Mesendoderm (in vitro differentiated cells): ENCODE measurements at regions not wholly inside any gene's neighbourhood (a gene's known extent, or its start where the extent isn't known, plus 50 kb on each side); places are given as distances from the start of the nearest gene placed in this dataset.

ENCODE experiments used
- DNase-seq: peaks from one replicate; pipeline ENCODE4 v3.0.0; 2013
- H2AK5ac ChIP-seq: 2 replicates; pipeline ENCODE4 v1.6.1; 2013; ENCODE audit warnings: low read length, inconsistent platforms
- H2BK120ac ChIP-seq: 2 replicates; pipeline ENCODE4 v1.6.1; 2013; ENCODE audit warnings: low read depth, mild to moderate bottlenecking, low read length, moderate library complexity, mixed read lengths
- H2BK15ac ChIP-seq: replicated peaks from 2 replicates; pipeline ENCODE4 v1.6.1; 2013; ENCODE audit warnings: low read depth, mild to moderate bottlenecking, moderate library complexity
- H2BK5ac ChIP-seq: 2 replicates; pipeline ENCODE4 v1.6.1; 2013; ENCODE audit warnings: low read length, inconsistent platforms
- H3K18ac ChIP-seq: 2 replicates; pipeline ENCODE4 v1.6.1; 2013; ENCODE audit warnings: mild to moderate bottlenecking, low read length, mixed read lengths
- H3K23ac ChIP-seq: one replicate; pipeline ENCODE4 v1.6.1; 2013; ENCODE audit warnings: low read length
- H3K27ac ChIP-seq: 2 replicates; pipeline ENCODE4 v1.5.1; 2013; ENCODE audit warnings: low read depth, mild to moderate bottlenecking, inconsistent platforms, low read length, moderate library complexity
- H3K27me3 ChIP-seq: 2 replicates; pipeline ENCODE4 v1.6.1; 2013; ENCODE audit warnings: low read length, control low read depth, mild to moderate bottlenecking, inconsistent platforms; ENCODE audit not compliant: insufficient read depth, poor library complexity
- H3K36me3 ChIP-seq: 2 replicates; pipeline ENCODE4 v1.6.1; 2013; ENCODE audit warnings: low read length, inconsistent platforms; ENCODE audit not compliant: control insufficient read depth, insufficient read depth
- H3K4ac ChIP-seq: one replicate; pipeline ENCODE4 v1.6.1; 2013; ENCODE audit warnings: low read depth, mild to moderate bottlenecking, low read length, moderate library complexity
- H3K4me1 ChIP-seq: 2 replicates; pipeline ENCODE4 v1.6.1; 2013; ENCODE audit warnings: low read depth, low read length, inconsistent platforms; ENCODE audit not compliant: control insufficient read depth
- H3K4me2 ChIP-seq: 2 replicates; pipeline ENCODE4 v1.6.1; 2013; ENCODE audit warnings: low read length
- H3K4me3 ChIP-seq: 2 replicates; pipeline ENCODE4 v1.5.1; 2013; ENCODE audit warnings: mild to moderate bottlenecking, low read length
- H3K56ac ChIP-seq: one replicate; pipeline ENCODE4 v1.6.1; 2013; ENCODE audit warnings: low read length
- H3K79me1 ChIP-seq: 2 replicates; pipeline ENCODE4 v1.6.1; 2013; ENCODE audit warnings: low read length, inconsistent platforms
- H3K79me2 ChIP-seq: 2 replicates; pipeline ENCODE4 v1.6.1; 2013; ENCODE audit warnings: mild to moderate bottlenecking, low read length; ENCODE audit not compliant: control insufficient read depth, insufficient read depth
- H3K9ac ChIP-seq: 2 replicates; pipeline ENCODE4 v1.6.1; 2013; ENCODE audit warnings: low read length, inconsistent platforms
- H4K5ac ChIP-seq: one replicate; pipeline ENCODE4 v1.6.1; 2013; ENCODE audit warnings: low read length
- H4K8ac ChIP-seq: one replicate; pipeline ENCODE4 v1.6.1; 2013; ENCODE audit warnings: low read depth, mild to moderate bottlenecking, control low read depth, low read length, moderate library complexity
- WGBS: extraction: QIAGEN DNeasy Blood & Tissue Kit; methylation state at CpG from one replicate; pipeline ENCODE4 v1.1.7; 2013; ENCODE audit warnings: low lambda C conversion rate, missing lambda C conversion rate; ENCODE audit not compliant: insufficient coverage; ENCODE audit errors: extremely low coverage; 5-methylcytosine and 5-hydroxymethylcytosine counted together

GRCh38 chr1:219692981-219693380 is 80.1 kb upstream of the ZC3H11B start:
- Histone ChIP-seq H3K79me2 (no peaks in the 10 kb centered on the region), H3K4me3 (no peak overlapping the region), H3K9ac (no peak overlapping the region), H3K4me1 (no peaks in the 10 kb centered on the region), H4K8ac (no peak overlapping the region), H3K27me3 (no peaks in the 10 kb centered on the region), H2BK5ac (no peak overlapping the region), H2AK5ac (no peak overlapping the region), H3K18ac (no peak overlapping the region), H3K23ac (no peak overlapping the region), H3K36me3 (no peaks in the 10 kb centered on the region), H3K27ac (no peak overlapping the region), H3K4ac (no peak overlapping the region), H4K5ac (no peak overlapping the region), H3K4me2 (no peak overlapping the region), H3K56ac (no peak overlapping the region), H2BK120ac (no peak overlapping the region), H3K79me1 (no peaks in the 10 kb centered on the region), H2BK15ac (no peak overlapping the region)
- WGBS, result no CpG with 5 or more reads among the region's 2 CpGs
- DNase-seq, result no peak

DNA sequence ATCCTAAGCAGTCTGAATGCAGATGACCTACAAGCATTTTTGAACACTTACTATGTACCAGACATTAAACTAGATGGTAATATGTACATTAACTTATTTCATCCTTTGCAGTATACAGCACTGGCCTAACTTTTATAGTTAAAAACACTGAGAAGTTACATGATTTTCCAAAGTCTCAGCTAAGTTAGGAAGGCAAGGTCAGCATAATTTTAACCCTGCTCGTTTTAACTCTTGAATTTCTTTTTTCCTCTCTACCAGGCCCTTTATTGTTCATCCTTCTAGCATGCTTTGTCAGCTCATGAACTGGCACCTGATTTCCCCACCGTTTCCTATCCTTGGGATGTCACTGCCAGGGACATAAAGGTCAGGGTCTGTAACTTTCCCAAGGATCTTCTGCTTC is 76.9 kb upstream of the ZC3H11B start:
- WGBS, result no CpG with 5 or more reads among the region's 2 CpGs
- H4K8ac ChIP-seq, result no peak overlapping the region
- no peaks in the 10 kb centered on the region for H3K4me1 ChIP-seq
- no peak for DNase-seq
- no peaks in the 10 kb centered on the region for H3K27me3 ChIP-seq
- H3K4me2 ChIP-seq, result no peak overlapping the region
- no peak overlapping the region for H2AK5ac ChIP-seq
- H3K23ac ChIP-seq, result no peak overlapping the region
- no peak overlapping the region for H3K27ac ChIP-seq
- H3K79me1 ChIP-seq, result no peaks in the 10 kb centered on the region
- H2BK15ac ChIP-seq, result no peak overlapping the region
- no peak overlapping the region for H3K4me3 ChIP-seq
- H3K4ac ChIP-seq, result no peak overlapping the region
- H2BK120ac ChIP-seq, result no peak overlapping the region
- no peaks in the 10 kb centered on the region for H3K36me3 ChIP-seq
- no peak overlapping the region for H3K56ac ChIP-seq
- no peak overlapping the region for H2BK5ac ChIP-seq
- no peak overlapping the region for H3K18ac ChIP-seq
- H3K9ac ChIP-seq, result no peak overlapping the region
- no peaks in the 10 kb centered on the region for H3K79me2 ChIP-seq
- H4K5ac ChIP-seq, result no peak overlapping the region

DNA sequence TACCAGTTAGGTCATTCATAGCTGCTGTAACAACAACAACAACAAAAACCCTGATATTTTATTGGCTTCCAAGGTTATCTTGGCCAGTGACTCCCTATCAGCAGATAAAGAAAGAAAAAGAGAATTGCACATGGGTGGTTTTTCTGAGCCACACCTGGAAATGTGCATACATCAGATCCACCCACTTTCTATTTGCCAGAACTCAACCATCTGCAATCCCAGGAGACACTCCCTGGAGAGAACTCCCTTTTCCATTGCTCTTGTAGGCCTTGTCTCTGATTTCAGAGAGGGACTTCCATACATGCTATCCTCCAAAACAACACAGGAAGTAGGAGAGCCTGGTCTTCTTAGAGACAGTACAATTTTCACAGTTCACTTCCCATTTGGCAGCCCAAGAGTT is 74.9 kb upstream of the ZC3H11B start:
- Histone ChIP-seq H3K9ac (no peak overlapping the region), H3K56ac (no peak overlapping the region), H2AK5ac (no peak overlapping the region), H2BK15ac (no peak overlapping the region), H3K4me2 (no peak overlapping the region), H3K79me2 (no peaks in the 10 kb centered on the region), H3K23ac (no peak overlapping the region), H3K4me3 (no peak overlapping the region), H2BK120ac (no peak overlapping the region), H3K4me1 (no peaks in the 10 kb centered on the region), H3K36me3 (no peaks in the 10 kb centered on the region), H2BK5ac (no peak overlapping the region), H3K27ac (no peak overlapping the region), H3K79me1 (no peaks in the 10 kb centered on the region), H4K8ac (no peak overlapping the region), H3K18ac (no peak overlapping the region), H4K5ac (no peak overlapping the region), H3K4ac (no peak overlapping the region), H3K27me3 (no peaks in the 10 kb centered on the region)
- DNase-seq, result no peak

DNA sequence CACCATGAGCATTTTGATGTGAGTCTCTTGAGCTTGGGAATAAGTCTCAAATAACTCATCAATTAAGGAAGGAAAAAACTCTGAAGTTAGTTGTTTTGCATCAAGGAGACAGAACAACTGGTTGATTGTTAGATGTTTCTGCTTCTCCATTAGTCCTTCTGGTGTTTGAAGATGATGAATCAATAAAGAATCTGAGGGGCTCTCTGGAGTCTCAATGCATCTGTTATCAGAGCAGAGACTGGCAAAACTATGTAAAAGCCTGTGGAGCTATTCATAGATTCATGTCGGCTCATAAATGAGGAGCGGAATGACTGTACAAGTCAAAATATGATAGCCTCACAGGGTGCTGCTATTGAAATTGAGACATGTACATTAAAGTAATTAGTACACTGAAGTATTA is 73.3 kb upstream of the ZC3H11B start:
- no peaks in the 10 kb centered on the region for H3K79me2 ChIP-seq
- H3K4me1 ChIP-seq, result no peaks in the 10 kb centered on the region
- H3K27ac ChIP-seq, result no peak overlapping the region
- no peak overlapping the region for H3K4me3 ChIP-seq
- WGBS, result no CpG with 5 or more reads among the region's 2 CpGs
- H3K56ac ChIP-seq, result no peak overlapping the region
- no peak overlapping the region for H3K23ac ChIP-seq
- H3K18ac ChIP-seq, result no peak overlapping the region
- no peaks in the 10 kb centered on the region for H3K36me3 ChIP-seq
- no peak overlapping the region for H3K4me2 ChIP-seq
- H2BK15ac ChIP-seq, result no peak overlapping the region
- no peak overlapping the region for H2AK5ac ChIP-seq
- H2BK120ac ChIP-seq, result no peak overlapping the region
- no peak overlapping the region for H3K9ac ChIP-seq
- H4K8ac ChIP-seq, result no peak overlapping the region
- DNase-seq, result no peak
- no peaks in the 10 kb centered on the region for H3K27me3 ChIP-seq
- no peak overlapping the region for H4K5ac ChIP-seq
- no peaks in the 10 kb centered on the region for H3K79me1 ChIP-seq
- no peak overlapping the region for H3K4ac ChIP-seq
- no peak overlapping the region for H2BK5ac ChIP-seq

DNA sequence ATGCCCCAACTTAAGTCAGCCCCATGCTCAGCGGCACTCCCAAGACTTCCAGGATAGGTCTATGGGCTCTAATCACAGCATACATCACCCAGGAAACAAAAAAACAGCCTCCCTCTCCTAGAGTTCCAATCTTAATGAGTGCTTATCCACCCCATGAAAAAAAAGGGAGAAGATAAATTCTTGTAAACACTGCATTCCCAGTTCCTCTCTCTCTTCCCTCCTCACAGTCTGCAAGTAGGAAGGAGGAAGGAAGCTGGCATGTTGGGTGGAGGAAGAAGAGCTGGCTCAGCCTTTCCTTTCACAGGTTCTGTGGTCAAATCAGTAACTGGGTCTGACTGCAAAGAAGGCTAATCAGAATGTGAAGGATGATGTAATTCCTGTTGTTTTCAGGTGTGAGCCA is 69.9 kb upstream of the ZC3H11B start:
- H2BK120ac ChIP-seq, result no peak overlapping the region
- no peaks in the 10 kb centered on the region for H3K79me2 ChIP-seq
- no peaks in the 10 kb centered on the region for H3K27me3 ChIP-seq
- no CpG with 5 or more reads among the region's 1 CpG for WGBS
- H3K4me2 ChIP-seq, result no peak overlapping the region
- no peak overlapping the region for H3K4ac ChIP-seq
- H3K4me3 ChIP-seq, result no peak overlapping the region
- peak; percentile 21 for DNase-seq
- H3K27ac ChIP-seq, result no peak overlapping the region
- H3K36me3 ChIP-seq, result no peaks in the 10 kb centered on the region
- no peak overlapping the region for H2BK5ac ChIP-seq
- no peak overlapping the region for H3K56ac ChIP-seq
- H3K18ac ChIP-seq, result no peak overlapping the region
- H3K4me1 ChIP-seq, result no peaks in the 10 kb centered on the region
- no peak overlapping the region for H3K23ac ChIP-seq
- H4K5ac ChIP-seq, result no peak overlapping the region
- H4K8ac ChIP-seq, result no peak overlapping the region
- no peak overlapping the region for H2BK15ac ChIP-seq
- H3K9ac ChIP-seq, result no peak overlapping the region
- H2AK5ac ChIP-seq, result no peak overlapping the region
- H3K79me1 ChIP-seq, result no peaks in the 10 kb centered on the region

DNA sequence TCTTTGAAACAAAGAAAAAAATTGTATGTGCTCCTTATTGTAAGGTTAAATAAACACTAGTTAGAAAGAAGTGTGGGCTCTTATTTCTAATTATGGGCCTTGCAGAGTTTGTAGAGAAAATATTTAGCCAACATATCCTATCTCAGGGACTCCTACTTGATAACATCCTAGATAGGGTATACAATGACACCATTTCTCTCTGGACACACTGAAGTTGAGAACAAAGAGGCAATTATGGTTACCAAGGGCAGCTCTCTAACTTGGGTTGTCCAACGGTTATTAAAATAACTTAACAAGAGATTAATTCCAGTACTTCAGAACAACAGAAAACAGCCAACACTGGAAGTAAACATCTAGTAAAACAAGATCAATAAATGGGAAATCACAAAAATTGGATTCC is 69.0 kb upstream of the ZC3H11B start:
- no peak overlapping the region for H3K23ac ChIP-seq
- H2AK5ac ChIP-seq, result no peak overlapping the region
- H3K27ac ChIP-seq, result no peak overlapping the region
- no peaks in the 10 kb centered on the region for H3K4me1 ChIP-seq
- no peak overlapping the region for H3K56ac ChIP-seq
- H3K9ac ChIP-seq, result no peak overlapping the region
- H3K4me3 ChIP-seq, result no peak overlapping the region
- H3K4ac ChIP-seq, result no peak overlapping the region
- no CpG with 5 or more reads among the region's 1 CpG for WGBS
- H3K79me2 ChIP-seq, result no peaks in the 10 kb centered on the region
- H2BK15ac ChIP-seq, result no peak overlapping the region
- H3K27me3 ChIP-seq, result no peaks in the 10 kb centered on the region
- no peak overlapping the region for H3K4me2 ChIP-seq
- H3K79me1 ChIP-seq, result no peaks in the 10 kb centered on the region
- H4K8ac ChIP-seq, result no peak overlapping the region
- H2BK5ac ChIP-seq, result no peak overlapping the region
- H2BK120ac ChIP-seq, result no peak overlapping the region
- no peak overlapping the region for H4K5ac ChIP-seq
- no peak overlapping the region for H3K18ac ChIP-seq
- no peaks in the 10 kb centered on the region for H3K36me3 ChIP-seq
- no peak for DNase-seq
